ENCODE measurements at regions not wholly inside any gene's neighbourhood (a gene's known extent, or its start where the extent isn't known, plus 50 kb on each side); places are given as distances from the start of the nearest gene placed in this dataset.

GRCh38 chr18:76547296-76547695 lies 52.3 kb upstream of the ZNF516 start:
- no peak for TF ChIP-seq ELF4 (IDR thresholded peaks at IDR 0.05)
- no peak for TF ChIP-seq BHLHE40 (IDR thresholded peaks at IDR 0.05; ENCODE audit: borderline replicate concordance)
- TF ChIP-seq FOXK2 (IDR thresholded peaks at IDR 0.05), result no peak
- TF ChIP-seq PKNOX1 (IDR thresholded peaks at IDR 0.05), result no peak
- no peak for TF ChIP-seq SP1 (IDR thresholded peaks at IDR 0.05)
